ENCODE measurements at regions not wholly inside any gene's neighbourhood (a gene's known extent, or its start where the extent isn't known, plus 50 kb on each side); places are given as distances from the start of the nearest gene placed in this dataset.
A peak's percentile ranks its signal among the peaks of the same experiment; 100 is the strongest.

DNA sequence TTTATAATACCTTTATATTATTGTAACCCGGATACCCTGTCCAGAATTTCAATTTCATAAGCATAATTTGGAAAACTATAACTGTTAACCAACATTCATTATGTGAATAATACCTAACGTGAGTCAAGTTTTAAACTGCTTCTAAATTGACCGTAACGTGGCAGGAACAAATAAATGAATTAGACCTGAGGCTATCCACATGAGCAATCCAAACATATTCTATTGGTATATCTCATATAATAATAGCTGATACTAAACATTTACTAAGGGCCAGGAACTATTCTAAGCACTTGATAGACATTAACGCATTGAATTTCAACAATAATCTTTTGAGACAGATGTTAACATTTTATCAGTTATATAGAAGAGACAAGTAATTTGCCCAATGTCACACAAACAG, 276.4 kb downstream of the MEF2C start:
- intact Hi-C loops (cut with DNase I): no loop called here
- Histone ChIP-seq H3K27me3 (no peaks in the 10 kb centered on the region), H3K9me3 (no peaks in the 10 kb centered on the region), H3K36me3 (no peaks in the 10 kb centered on the region), H3K4me1 (no peaks in the 10 kb centered on the region), H3K27ac (no peak overlapping the region), H3K4me3 (no peak overlapping the region)
- no peak for FAIRE-seq
- DNase-seq: no peak
- TF ChIP-seq, protein P1, sequence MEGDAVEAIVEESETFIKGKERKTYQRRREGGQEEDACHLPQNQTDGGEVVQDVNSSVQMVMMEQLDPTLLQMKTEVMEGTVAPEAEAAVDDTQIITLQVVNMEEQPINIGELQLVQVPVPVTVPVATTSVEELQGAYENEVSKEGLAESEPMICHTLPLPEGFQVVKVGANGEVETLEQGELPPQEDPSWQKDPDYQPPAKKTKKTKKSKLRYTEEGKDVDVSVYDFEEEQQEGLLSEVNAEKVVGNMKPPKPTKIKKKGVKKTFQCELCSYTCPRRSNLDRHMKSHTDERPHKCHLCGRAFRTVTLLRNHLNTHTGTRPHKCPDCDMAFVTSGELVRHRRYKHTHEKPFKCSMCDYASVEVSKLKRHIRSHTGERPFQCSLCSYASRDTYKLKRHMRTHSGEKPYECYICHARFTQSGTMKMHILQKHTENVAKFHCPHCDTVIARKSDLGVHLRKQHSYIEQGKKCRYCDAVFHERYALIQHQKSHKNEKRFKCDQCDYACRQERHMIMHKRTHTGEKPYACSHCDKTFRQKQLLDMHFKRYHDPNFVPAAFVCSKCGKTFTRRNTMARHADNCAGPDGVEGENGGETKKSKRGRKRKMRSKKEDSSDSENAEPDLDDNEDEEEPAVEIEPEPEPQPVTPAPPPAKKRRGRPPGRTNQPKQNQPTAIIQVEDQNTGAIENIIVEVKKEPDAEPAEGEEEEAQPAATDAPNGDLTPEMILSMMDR (IDR thresholded peaks at IDR 0.05): no peak
- ATAC-seq: no peak
- WGBS, 2 donors: 57 to 70% methylated on average over 5 of the region's 5 CpGs

- no peak overlapping the region for H3K4me3 ChIP-seq
- WGBS, 2 donors: 52 to 64% methylated on average over 1 of the region's 1 CpG
- no peaks in the 10 kb centered on the region for H3K36me3 ChIP-seq
- TF ChIP-seq, protein P1 (IDR thresholded peaks at IDR 0.05): no peak
- no peaks in the 10 kb centered on the region for H3K9me3 ChIP-seq
- H3K27me3 ChIP-seq: no peaks in the 10 kb centered on the region
- H3K4me1 ChIP-seq: no peaks in the 10 kb centered on the region
- intact Hi-C loops (cut with DNase I): no loop called here
- ATAC-seq (no peak), DNase-seq (no peak), FAIRE-seq (no peak)
- no peak overlapping the region for H3K27ac ChIP-seq
These were observed 276.8 kb downstream of the MEF2C start for GRCh38 chr5:88606173-88606572.

- FAIRE-seq: no peak
- intact Hi-C loops (cut with DNase I): no loop called here
- TF ChIP-seq, protein P1 (IDR thresholded peaks at IDR 0.05): no peak
- Histone ChIP-seq H3K4me1 (no peaks in the 10 kb centered on the region), H3K9me3 (no peaks in the 10 kb centered on the region), H3K36me3 (no peaks in the 10 kb centered on the region), H3K27me3 (no peaks in the 10 kb centered on the region), H3K4me3 (no peak overlapping the region), H3K27ac (no peak overlapping the region)
- 77 to 85% methylated on average over 22 of the region's 22 CpGs for WGBS, 2 donors
- ATAC-seq: no peak
- peak in 1 of 6 donors; percentile 21 for DNase-seq
These were observed 280.4 kb downstream of the MEF2C start for GRCh38 chr5:88602584-88602983.

- 41 to 50% methylated on average over 1 of the region's 1 CpG for WGBS, 2 donors
- Histone ChIP-seq H3K9me3 (no peaks in the 10 kb centered on the region), H3K4me1 (no peaks in the 10 kb centered on the region), H3K27ac (no peak overlapping the region), H3K27me3 (no peaks in the 10 kb centered on the region), H3K4me3 (no peak overlapping the region), H3K36me3 (no peaks in the 10 kb centered on the region)
- TF ChIP-seq, protein P1 (IDR thresholded peaks at IDR 0.05): no peak
- FAIRE-seq (no peak), DNase-seq (no peak), ATAC-seq (no peak)
- intact Hi-C loops (cut with DNase I): no loop called here
These were observed 288.5 kb downstream of the MEF2C start for GRCh38 chr5:88594441-88594840.

DNA sequence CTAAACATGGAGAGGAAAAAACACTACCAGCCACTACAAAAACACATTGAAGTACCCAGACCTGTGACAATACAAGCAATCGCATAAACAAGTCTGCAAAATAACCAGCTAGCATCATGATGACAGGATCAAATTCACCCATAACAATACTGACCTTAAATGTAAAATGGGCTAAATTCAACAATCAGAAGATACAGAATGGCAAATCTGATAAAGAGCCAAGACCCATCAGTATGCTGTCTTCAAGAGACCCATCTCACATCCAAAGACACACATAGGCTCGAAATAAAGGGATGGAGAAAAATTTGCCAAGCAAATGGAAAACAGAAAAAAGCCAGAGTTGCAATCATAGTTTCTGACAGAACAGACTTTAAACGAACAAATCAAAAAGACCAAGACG, 294.4 kb downstream of the MEF2C start:
- Histone ChIP-seq H3K27me3 (no peaks in the 10 kb centered on the region), H3K9me3 (no peaks in the 10 kb centered on the region), H3K36me3 (no peaks in the 10 kb centered on the region), H3K27ac (no peak overlapping the region), H3K4me3 (no peak overlapping the region), H3K4me1 (no peaks in the 10 kb centered on the region)
- ATAC-seq (no peak), DNase-seq (no peak), FAIRE-seq (no peak)
- 66 to 72% methylated on average over 4 of the region's 4 CpGs for WGBS, 2 donors
- intact Hi-C loops (cut with DNase I): no loop called here
- TF ChIP-seq, protein P1 (IDR thresholded peaks at IDR 0.05): no peak

Data from pancreas (tissue), 10 donors.